GM23338 (cell line): ENCODE measurements at regions not wholly inside any gene's neighbourhood (a gene's known extent, or its start where the extent isn't known, plus 50 kb on each side); places are given as distances from the start of the nearest gene placed in this dataset.

Experiments
- CREB1 ChIP-seq: fragments of 250-450 bp; sonication (Bioruptor Pico); IDR thresholded peaks from 2 replicates; pipeline ENCODE4 v1.5.0; 2020; ENCODE audit warnings: low read depth, mild to moderate bottlenecking, moderate library complexity
- EZH2 ChIP-seq: fragments of 200-600 bp; sonication (generic); IDR thresholded peaks from one replicate; pipeline ENCODE4 v1.8.0; 2017; ENCODE audit warnings: antibody characterized with exemption, mild to moderate bottlenecking, low read depth; ENCODE audit not compliant: unreplicated experiment
- EZH2phosphoT487 ChIP-seq: fragments of 200-600 bp; sonication (generic); IDR thresholded peaks from one replicate; pipeline ENCODE4 v1.8.1; 2018; ENCODE audit warnings: antibody characterized with exemption; ENCODE audit not compliant: unreplicated experiment
- JUNB ChIP-seq: IDR thresholded peaks from one replicate; pipeline ENCODE4 v1.6.1; 2016; ENCODE audit warnings: antibody characterized with exemption; ENCODE audit not compliant: unreplicated experiment
- NANOG ChIP-seq: IDR thresholded peaks from 2 replicates; pipeline ENCODE4 v1.6.1; 2016; ENCODE audit warnings: antibody characterized with exemption, borderline replicate concordance
- POLR2AphosphoS5 ChIP-seq: IDR thresholded peaks from 2 replicates; pipeline ENCODE4 v1.6.1; 2016; ENCODE audit warnings: antibody characterized with exemption, low read depth
- STAT1 ChIP-seq: IDR thresholded peaks from one replicate; pipeline ENCODE4 v1.6.1; 2016; ENCODE audit warnings: antibody characterized with exemption; ENCODE audit not compliant: unreplicated experiment
- ZNF331 ChIP-seq: fragments of 250-450 bp; sonication (Bioruptor Pico); IDR thresholded peaks from 2 replicates; pipeline ENCODE4 v1.5.0; 2020; ENCODE audit warnings: low read depth, mild to moderate bottlenecking, moderate library complexity
- TF ChIP-seq, protein P1 (sequence below), 2 experiments: fragments of 200-600 bp in 1 of 2; sonication (generic) in 1 of 2; conservative IDR thresholded peaks; 2 replicates each; pipeline versions ENCODE4 v1.5.1 to v1.6.1; 2016 to 2017; ENCODE audit warnings: antibody characterized with exemption in 2 of 2, low read depth in 2 of 2, mild to moderate bottlenecking in 2 of 2, moderate library complexity in 1 of 2
- TF ChIP-seq, protein P2 (sequence below): IDR thresholded peaks from one replicate; pipeline ENCODE4 v1.6.1; 2018; ENCODE audit warnings: antibody characterized with exemption; ENCODE audit not compliant: unreplicated experiment
- TF ChIP-seq, protein P3 (sequence below): IDR thresholded peaks from 2 replicates; pipeline ENCODE4 v1.6.1; 2016; ENCODE audit warnings: antibody characterized with exemption

DNA sequence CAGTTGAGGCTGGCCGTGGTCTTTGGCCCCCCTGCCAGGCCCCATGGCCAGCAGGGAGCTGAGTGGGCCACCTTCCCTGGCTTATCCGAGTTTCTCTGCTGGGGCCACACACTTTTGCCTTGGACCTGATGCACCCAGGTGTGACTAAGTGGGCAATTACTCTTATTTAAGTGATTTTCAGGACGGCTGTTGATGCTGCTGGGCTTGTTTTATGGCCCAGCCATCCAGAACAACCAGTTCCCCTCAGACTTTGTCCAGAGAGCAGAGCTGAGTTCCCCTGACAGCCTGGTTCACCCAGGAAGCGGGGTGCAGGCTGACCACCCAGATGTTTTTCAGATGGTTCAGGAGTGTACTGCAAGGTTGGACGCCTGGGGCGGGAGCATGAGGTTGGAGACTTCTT is 68.8 kb downstream of the GLI2 start:
- TF ChIP-seq EZH2 (no peak), POLR2AphosphoS5 (no peak), EZH2phosphoT487 (no peak), CREB1 (no peak), NANOG (no peak), STAT1 (no peak), JUNB (no peak), ZNF331 (CRISPR knock-in tag) (no peak)
- TF ChIP-seq, protein P1, sequence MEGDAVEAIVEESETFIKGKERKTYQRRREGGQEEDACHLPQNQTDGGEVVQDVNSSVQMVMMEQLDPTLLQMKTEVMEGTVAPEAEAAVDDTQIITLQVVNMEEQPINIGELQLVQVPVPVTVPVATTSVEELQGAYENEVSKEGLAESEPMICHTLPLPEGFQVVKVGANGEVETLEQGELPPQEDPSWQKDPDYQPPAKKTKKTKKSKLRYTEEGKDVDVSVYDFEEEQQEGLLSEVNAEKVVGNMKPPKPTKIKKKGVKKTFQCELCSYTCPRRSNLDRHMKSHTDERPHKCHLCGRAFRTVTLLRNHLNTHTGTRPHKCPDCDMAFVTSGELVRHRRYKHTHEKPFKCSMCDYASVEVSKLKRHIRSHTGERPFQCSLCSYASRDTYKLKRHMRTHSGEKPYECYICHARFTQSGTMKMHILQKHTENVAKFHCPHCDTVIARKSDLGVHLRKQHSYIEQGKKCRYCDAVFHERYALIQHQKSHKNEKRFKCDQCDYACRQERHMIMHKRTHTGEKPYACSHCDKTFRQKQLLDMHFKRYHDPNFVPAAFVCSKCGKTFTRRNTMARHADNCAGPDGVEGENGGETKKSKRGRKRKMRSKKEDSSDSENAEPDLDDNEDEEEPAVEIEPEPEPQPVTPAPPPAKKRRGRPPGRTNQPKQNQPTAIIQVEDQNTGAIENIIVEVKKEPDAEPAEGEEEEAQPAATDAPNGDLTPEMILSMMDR (conservative IDR thresholded peaks at IDR 0.05; ENCODE audit: low read depth in 2 of 2): no peak
- TF ChIP-seq, protein P2, sequence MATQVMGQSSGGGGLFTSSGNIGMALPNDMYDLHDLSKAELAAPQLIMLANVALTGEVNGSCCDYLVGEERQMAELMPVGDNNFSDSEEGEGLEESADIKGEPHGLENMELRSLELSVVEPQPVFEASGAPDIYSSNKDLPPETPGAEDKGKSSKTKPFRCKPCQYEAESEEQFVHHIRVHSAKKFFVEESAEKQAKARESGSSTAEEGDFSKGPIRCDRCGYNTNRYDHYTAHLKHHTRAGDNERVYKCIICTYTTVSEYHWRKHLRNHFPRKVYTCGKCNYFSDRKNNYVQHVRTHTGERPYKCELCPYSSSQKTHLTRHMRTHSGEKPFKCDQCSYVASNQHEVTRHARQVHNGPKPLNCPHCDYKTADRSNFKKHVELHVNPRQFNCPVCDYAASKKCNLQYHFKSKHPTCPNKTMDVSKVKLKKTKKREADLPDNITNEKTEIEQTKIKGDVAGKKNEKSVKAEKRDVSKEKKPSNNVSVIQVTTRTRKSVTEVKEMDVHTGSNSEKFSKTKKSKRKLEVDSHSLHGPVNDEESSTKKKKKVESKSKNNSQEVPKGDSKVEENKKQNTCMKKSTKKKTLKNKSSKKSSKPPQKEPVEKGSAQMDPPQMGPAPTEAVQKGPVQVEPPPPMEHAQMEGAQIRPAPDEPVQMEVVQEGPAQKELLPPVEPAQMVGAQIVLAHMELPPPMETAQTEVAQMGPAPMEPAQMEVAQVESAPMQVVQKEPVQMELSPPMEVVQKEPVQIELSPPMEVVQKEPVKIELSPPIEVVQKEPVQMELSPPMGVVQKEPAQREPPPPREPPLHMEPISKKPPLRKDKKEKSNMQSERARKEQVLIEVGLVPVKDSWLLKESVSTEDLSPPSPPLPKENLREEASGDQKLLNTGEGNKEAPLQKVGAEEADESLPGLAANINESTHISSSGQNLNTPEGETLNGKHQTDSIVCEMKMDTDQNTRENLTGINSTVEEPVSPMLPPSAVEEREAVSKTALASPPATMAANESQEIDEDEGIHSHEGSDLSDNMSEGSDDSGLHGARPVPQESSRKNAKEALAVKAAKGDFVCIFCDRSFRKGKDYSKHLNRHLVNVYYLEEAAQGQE: no peak
- TF ChIP-seq, protein P3, sequence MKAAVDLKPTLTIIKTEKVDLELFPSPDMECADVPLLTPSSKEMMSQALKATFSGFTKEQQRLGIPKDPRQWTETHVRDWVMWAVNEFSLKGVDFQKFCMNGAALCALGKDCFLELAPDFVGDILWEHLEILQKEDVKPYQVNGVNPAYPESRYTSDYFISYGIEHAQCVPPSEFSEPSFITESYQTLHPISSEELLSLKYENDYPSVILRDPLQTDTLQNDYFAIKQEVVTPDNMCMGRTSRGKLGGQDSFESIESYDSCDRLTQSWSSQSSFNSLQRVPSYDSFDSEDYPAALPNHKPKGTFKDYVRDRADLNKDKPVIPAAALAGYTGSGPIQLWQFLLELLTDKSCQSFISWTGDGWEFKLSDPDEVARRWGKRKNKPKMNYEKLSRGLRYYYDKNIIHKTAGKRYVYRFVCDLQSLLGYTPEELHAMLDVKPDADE: no peak
